ENCODE measurements at regions not wholly inside any gene's neighbourhood (a gene's known extent, or its start where the extent isn't known, plus 50 kb on each side); places are given as distances from the start of the nearest gene placed in this dataset.

- no peak for TF ChIP-seq CTCF (IDR thresholded peaks at IDR 0.05 in 8 of 11, conservative IDR thresholded peaks at IDR 0.05 in 3 of 11)
- TF ChIP-seq POLR2A (IDR thresholded peaks at IDR 0.05), result no peak
- peak in 1 of 3 donors; percentile 10 for TF ChIP-seq POLR2AphosphoS5 (IDR thresholded peaks at IDR 0.05)
These were observed 114.9 kb upstream of the SLC45A1 start for GRCh38 chr1:8203056-8203455.

Data from spleen (tissue), 7 donors.